ENCODE measurements at regions not wholly inside any gene's neighbourhood (a gene's known extent, or its start where the extent isn't known, plus 50 kb on each side); places are given as distances from the start of the nearest gene placed in this dataset.

DNA sequence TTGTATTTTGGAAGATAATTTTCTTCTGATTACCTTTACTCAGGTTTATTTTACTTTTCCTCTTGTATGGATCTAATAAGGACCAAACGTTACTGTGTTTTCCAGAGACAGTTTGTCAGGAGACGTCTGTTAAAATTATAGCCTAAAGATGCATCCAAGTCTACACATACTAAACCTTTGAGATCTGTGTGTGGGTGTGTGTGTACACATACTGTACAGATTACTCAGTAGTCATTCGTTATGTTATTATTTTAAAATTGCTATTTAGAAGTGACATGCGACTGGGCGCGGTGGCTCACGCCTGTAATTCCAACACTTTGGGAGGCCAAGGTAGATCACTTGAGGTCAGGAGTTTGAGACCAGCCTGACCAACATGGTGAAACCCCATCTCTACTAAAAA is 51.6 kb upstream of the CNTLN start:
- no peaks in the 10 kb centered on the region for H3K27me3 ChIP-seq (ENCODE audit: insufficient read depth, low read depth, low read length)
- H3K9ac ChIP-seq (ENCODE audit: low read length): no peak overlapping the region
- H3K4me3 ChIP-seq (ENCODE audit: low read length): no peak overlapping the region
- no peaks in the 10 kb centered on the region for H3F3A ChIP-seq (ENCODE audit: insufficient read depth, low read length, poor library complexity, severe bottlenecking)
- H4K20me1 ChIP-seq (ENCODE audit: insufficient read depth): no peaks in the 10 kb centered on the region
- no peaks in the 10 kb centered on the region for H3K9me2 ChIP-seq (ENCODE audit: insufficient read depth, low read length)
- H2AFZ ChIP-seq (ENCODE audit: low read depth, low read length): no peak overlapping the region
- H3K36me3 ChIP-seq (ENCODE audit: insufficient read depth, low read length): no peaks in the 10 kb centered on the region
- no peak overlapping the region for H3K27ac ChIP-seq (ENCODE audit: low read length)
- H3K9me3 ChIP-seq (ENCODE audit: low read length): no peaks in the 10 kb centered on the region
- no peaks in the 10 kb centered on the region for H3K79me2 ChIP-seq (replicated peaks; ENCODE audit: insufficient read depth, low read length)
- TF ChIP-seq EZH2 (IDR thresholded peaks at IDR 0.05; ENCODE audit: borderline replicate concordance, insufficient read depth, low read length, poor library complexity, severe bottlenecking) (no peak), EP300 (conservative IDR thresholded peaks at IDR 0.05; ENCODE audit: poor library complexity, severe bottlenecking) (no peak), RAD21 (conservative IDR thresholded peaks at IDR 0.05) (no peak)
- no peak overlapping the region for H3K4me2 ChIP-seq (ENCODE audit: low read length)

DNA sequence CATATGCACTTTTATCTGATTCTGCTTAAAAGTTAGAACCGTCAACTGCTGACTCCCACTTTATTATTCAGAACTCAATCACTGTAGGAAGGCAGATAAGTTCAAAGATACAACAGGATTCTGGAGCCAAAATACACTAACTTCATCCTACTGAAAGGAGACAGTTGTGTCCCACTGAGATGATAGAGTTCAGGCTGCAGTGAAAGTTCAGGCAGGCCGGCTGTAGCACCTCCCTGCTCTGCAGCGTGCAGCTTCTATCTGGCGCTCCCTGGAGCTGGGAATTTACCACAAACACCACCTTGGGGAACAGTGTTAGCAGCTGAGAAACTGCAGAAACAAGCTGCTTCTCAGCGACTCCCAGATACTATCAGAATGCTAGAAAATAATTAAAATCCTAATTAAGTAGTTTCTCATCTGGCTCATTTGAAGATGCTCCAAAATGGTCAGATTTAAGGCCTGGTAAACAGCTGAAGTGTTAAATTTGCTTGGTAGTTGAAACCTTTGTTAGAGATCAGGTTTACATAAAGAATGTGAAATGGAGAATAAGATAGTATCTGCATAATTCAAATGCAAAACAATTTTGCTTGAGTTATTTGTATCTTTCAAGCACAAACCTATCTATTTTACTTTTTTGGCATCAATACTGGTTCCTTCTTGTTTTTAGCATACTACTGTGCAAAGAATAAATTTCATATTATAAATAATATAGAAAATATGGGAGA is 52.3 kb upstream of the CNTLN start:
- Histone ChIP-seq H3K9ac (ENCODE audit: low read length) (no peak overlapping the region), H3K36me3 (ENCODE audit: insufficient read depth, low read length) (no peaks in the 10 kb centered on the region), H3K27ac (ENCODE audit: low read length) (no peak overlapping the region), H3K9me2 (ENCODE audit: insufficient read depth, low read length) (no peaks in the 10 kb centered on the region), H3K9me3 (ENCODE audit: low read length) (no peaks in the 10 kb centered on the region), H4K20me1 (ENCODE audit: insufficient read depth) (no peaks in the 10 kb centered on the region), H3K4me2 (ENCODE audit: low read length) (no peak overlapping the region), H2AFZ (ENCODE audit: low read depth, low read length) (no peak overlapping the region), H3F3A (ENCODE audit: insufficient read depth, low read length, poor library complexity, severe bottlenecking) (no peaks in the 10 kb centered on the region), H3K27me3 (ENCODE audit: insufficient read depth, low read depth, low read length) (no peaks in the 10 kb centered on the region), H3K79me2 (replicated peaks; ENCODE audit: insufficient read depth, low read length) (no peaks in the 10 kb centered on the region), H3K4me3 (ENCODE audit: low read length) (peak overlapping the region; percentile 12)
- TF ChIP-seq RAD21 (conservative IDR thresholded peaks at IDR 0.05) (peak; percentile 35), POLR2AphosphoS5 (IDR thresholded peaks at IDR 0.05) (no peak), EZH2 (IDR thresholded peaks at IDR 0.05; ENCODE audit: borderline replicate concordance, insufficient read depth, low read length, poor library complexity, severe bottlenecking) (no peak), MXI1 (conservative IDR thresholded peaks at IDR 0.05; ENCODE audit: poor library complexity, severe bottlenecking) (no peak), SMC3 (conservative IDR thresholded peaks at IDR 0.05; ENCODE audit: poor library complexity) (peak; percentile 35)
- TF ChIP-seq, protein P1, sequence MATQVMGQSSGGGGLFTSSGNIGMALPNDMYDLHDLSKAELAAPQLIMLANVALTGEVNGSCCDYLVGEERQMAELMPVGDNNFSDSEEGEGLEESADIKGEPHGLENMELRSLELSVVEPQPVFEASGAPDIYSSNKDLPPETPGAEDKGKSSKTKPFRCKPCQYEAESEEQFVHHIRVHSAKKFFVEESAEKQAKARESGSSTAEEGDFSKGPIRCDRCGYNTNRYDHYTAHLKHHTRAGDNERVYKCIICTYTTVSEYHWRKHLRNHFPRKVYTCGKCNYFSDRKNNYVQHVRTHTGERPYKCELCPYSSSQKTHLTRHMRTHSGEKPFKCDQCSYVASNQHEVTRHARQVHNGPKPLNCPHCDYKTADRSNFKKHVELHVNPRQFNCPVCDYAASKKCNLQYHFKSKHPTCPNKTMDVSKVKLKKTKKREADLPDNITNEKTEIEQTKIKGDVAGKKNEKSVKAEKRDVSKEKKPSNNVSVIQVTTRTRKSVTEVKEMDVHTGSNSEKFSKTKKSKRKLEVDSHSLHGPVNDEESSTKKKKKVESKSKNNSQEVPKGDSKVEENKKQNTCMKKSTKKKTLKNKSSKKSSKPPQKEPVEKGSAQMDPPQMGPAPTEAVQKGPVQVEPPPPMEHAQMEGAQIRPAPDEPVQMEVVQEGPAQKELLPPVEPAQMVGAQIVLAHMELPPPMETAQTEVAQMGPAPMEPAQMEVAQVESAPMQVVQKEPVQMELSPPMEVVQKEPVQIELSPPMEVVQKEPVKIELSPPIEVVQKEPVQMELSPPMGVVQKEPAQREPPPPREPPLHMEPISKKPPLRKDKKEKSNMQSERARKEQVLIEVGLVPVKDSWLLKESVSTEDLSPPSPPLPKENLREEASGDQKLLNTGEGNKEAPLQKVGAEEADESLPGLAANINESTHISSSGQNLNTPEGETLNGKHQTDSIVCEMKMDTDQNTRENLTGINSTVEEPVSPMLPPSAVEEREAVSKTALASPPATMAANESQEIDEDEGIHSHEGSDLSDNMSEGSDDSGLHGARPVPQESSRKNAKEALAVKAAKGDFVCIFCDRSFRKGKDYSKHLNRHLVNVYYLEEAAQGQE (IDR thresholded peaks at IDR 0.05; ENCODE audit: borderline replicate concordance): no peak
- TF ChIP-seq, protein P2, sequence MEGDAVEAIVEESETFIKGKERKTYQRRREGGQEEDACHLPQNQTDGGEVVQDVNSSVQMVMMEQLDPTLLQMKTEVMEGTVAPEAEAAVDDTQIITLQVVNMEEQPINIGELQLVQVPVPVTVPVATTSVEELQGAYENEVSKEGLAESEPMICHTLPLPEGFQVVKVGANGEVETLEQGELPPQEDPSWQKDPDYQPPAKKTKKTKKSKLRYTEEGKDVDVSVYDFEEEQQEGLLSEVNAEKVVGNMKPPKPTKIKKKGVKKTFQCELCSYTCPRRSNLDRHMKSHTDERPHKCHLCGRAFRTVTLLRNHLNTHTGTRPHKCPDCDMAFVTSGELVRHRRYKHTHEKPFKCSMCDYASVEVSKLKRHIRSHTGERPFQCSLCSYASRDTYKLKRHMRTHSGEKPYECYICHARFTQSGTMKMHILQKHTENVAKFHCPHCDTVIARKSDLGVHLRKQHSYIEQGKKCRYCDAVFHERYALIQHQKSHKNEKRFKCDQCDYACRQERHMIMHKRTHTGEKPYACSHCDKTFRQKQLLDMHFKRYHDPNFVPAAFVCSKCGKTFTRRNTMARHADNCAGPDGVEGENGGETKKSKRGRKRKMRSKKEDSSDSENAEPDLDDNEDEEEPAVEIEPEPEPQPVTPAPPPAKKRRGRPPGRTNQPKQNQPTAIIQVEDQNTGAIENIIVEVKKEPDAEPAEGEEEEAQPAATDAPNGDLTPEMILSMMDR (IDR thresholded peaks at IDR 0.05; ENCODE audit: poor library complexity, severe bottlenecking): peak; percentile 20
